ENCODE measurements at regions not wholly inside any gene's neighbourhood (a gene's known extent, or its start where the extent isn't known, plus 50 kb on each side); places are given as distances from the start of the nearest gene placed in this dataset.

DNA sequence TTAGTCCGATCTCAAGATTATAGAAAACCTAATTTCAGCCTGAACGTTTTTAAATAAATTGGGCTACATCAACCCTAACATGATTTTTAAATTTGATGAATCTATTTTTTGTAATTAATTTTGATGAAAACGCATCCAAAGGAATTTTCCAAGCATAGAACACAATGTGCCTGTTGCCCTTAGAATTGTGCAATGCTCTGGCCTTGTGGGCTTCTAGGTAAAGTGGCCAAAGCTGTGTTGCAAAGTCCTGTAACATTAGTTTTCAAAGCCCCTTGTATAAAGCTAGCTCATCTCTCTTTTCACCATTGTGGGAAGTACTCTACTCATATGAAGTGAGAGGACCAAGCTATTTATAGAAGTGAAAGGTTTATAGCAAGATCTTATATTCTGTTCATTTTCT is 138.4 kb upstream of the PRPS1L1 start:
- TF ChIP-seq POLR2A (IDR thresholded peaks at IDR 0.05; ENCODE audit: low read length) (no peak), GATA1 (IDR thresholded peaks at IDR 0.05; ENCODE audit: low read depth, low read length) (no peak)

Measured in erythroblast (primary cell).